Stimulated activated effector memory CD8-positive, alpha-beta T cell treated with anti-CD3 and anti-CD28 coated beads, Interleukin-12 subunit alpha, Interleukin-12 subunit beta, amount 100 ng/mL, for 72 hours (primary cell): ENCODE measurements at regions not wholly inside any gene's neighbourhood (a gene's known extent, or its start where the extent isn't known, plus 50 kb on each side); places are given as distances from the start of the nearest gene placed in this dataset.

Experiments used
- ATAC-seq: fragments of 150-1000 bp; cut with Tn5 transposase; 2 replicates; pipeline ENCODE4 v1.10.0; 2021
- DNase-seq, 2 donors: peaks; one replicate each; pipeline ENCODE4 v3.0.0; 2021 to 2022; ENCODE audit warnings: low spot score in 2 of 2
- H3K27ac Mint-ChIP-seq: one replicate; pipeline ENCODE4 v1.8.0; 2022; ENCODE audit warnings: mild to moderate bottlenecking, mixed read lengths
- H3K36me3 Mint-ChIP-seq: one replicate; pipeline ENCODE4 v1.8.0; 2022; ENCODE audit warnings: mild to moderate bottlenecking, mixed read lengths
- H3K4me1 Mint-ChIP-seq: one replicate; pipeline ENCODE4 v1.8.0; 2022; ENCODE audit warnings: mixed read lengths
- H3K4me3 Mint-ChIP-seq: one replicate; pipeline ENCODE4 v1.8.0; 2022; ENCODE audit warnings: mild to moderate bottlenecking, mixed read lengths
- H3K9me3 Mint-ChIP-seq: one replicate; pipeline ENCODE4 v1.8.0; 2022; ENCODE audit warnings: mixed read lengths

- Mint-ChIP-seq H3K9me3 (no peaks in the 10 kb centered on the region), H3K4me3 (no peak overlapping the region), H3K36me3 (no peaks in the 10 kb centered on the region), H3K4me1 (no peaks in the 10 kb centered on the region), H3K27ac (no peak overlapping the region)
- DNase-seq (no peak), ATAC-seq (peak; percentile 56)
Observed at GRCh38 chr6:156474507-156475120, 302.6 kb upstream of the ARID1B start.

GRCh38 chr6:156471000-156471399 lies 306.2 kb upstream of the ARID1B start:
- Mint-ChIP-seq H3K4me3 (no peak overlapping the region), H3K36me3 (no peaks in the 10 kb centered on the region), H3K4me1 (no peaks in the 10 kb centered on the region), H3K27ac (no peak overlapping the region), H3K9me3 (no peaks in the 10 kb centered on the region)
- DNase-seq = no peak
- ATAC-seq = no peak

- Mint-ChIP-seq H3K36me3 (no peaks in the 10 kb centered on the region), H3K27ac (no peak overlapping the region), H3K4me1 (peaks cover 5% of the 10 kb centered on the region), H3K4me3 (no peak overlapping the region), H3K9me3 (no peaks in the 10 kb centered on the region)
- ATAC-seq = no peak
- DNase-seq = no peak
Observed at GRCh38 chr6:156464100-156464878, 312.9 kb upstream of the ARID1B start.

- no peak for ATAC-seq
- no peak overlapping the region for H3K27ac Mint-ChIP-seq
- peaks cover 5% of the 10 kb centered on the region for H3K4me1 Mint-ChIP-seq
- H3K9me3 Mint-ChIP-seq = no peaks in the 10 kb centered on the region
- H3K4me3 Mint-ChIP-seq = no peak overlapping the region
- DNase-seq = no peak
- H3K36me3 Mint-ChIP-seq = no peaks in the 10 kb centered on the region
Observed at GRCh38 chr6:156461647-156462046, 315.5 kb upstream of the ARID1B start.

- Mint-ChIP-seq H3K9me3 (no peaks in the 10 kb centered on the region), H3K27ac (no peak overlapping the region), H3K4me3 (no peak overlapping the region), H3K4me1 (no peaks in the 10 kb centered on the region), H3K36me3 (no peaks in the 10 kb centered on the region)
- ATAC-seq (no peak), DNase-seq (no peak)
Observed at GRCh38 chr6:156457601-156458000, 319.6 kb upstream of the ARID1B start.

GRCh38 chr6:156455847-156456246 lies 321.3 kb upstream of the ARID1B start:
- Mint-ChIP-seq H3K36me3 (no peaks in the 10 kb centered on the region), H3K4me1 (no peaks in the 10 kb centered on the region), H3K9me3 (no peaks in the 10 kb centered on the region), H3K27ac (no peak overlapping the region), H3K4me3 (no peak overlapping the region)
- ATAC-seq (no peak), DNase-seq (no peak)

- DNase-seq = no peak
- no peak for ATAC-seq
- no peaks in the 10 kb centered on the region for H3K36me3 Mint-ChIP-seq
- no peak overlapping the region for H3K4me3 Mint-ChIP-seq
- no peaks in the 10 kb centered on the region for H3K9me3 Mint-ChIP-seq
- no peaks in the 10 kb centered on the region for H3K4me1 Mint-ChIP-seq
- H3K27ac Mint-ChIP-seq = no peak overlapping the region
Observed at GRCh38 chr6:156454867-156455266, 322.3 kb upstream of the ARID1B start.

GRCh38 chr6:156451726-156452125 lies 325.5 kb upstream of the ARID1B start:
- no peaks in the 10 kb centered on the region for H3K36me3 Mint-ChIP-seq
- H3K9me3 Mint-ChIP-seq = no peaks in the 10 kb centered on the region
- H3K4me3 Mint-ChIP-seq = no peak overlapping the region
- DNase-seq = no peak
- no peaks in the 10 kb centered on the region for H3K4me1 Mint-ChIP-seq
- H3K27ac Mint-ChIP-seq = no peak overlapping the region
- ATAC-seq = no peak

GRCh38 chr6:156451088-156451487 lies 326.1 kb upstream of the ARID1B start:
- Mint-ChIP-seq H3K27ac (no peak overlapping the region), H3K4me1 (no peaks in the 10 kb centered on the region)

GRCh38 chr6:156450421-156450820 lies 326.8 kb upstream of the ARID1B start:
- H3K27ac Mint-ChIP-seq = no peak overlapping the region
- H3K9me3 Mint-ChIP-seq = no peaks in the 10 kb centered on the region
- no peaks in the 10 kb centered on the region for H3K4me1 Mint-ChIP-seq
- ATAC-seq (no peak), DNase-seq (no peak)
- H3K4me3 Mint-ChIP-seq = no peak overlapping the region
- no peaks in the 10 kb centered on the region for H3K36me3 Mint-ChIP-seq

More at GRCh38 chr6:156451088-156451487, 326.1 kb upstream of the ARID1B start:
- Mint-ChIP-seq H3K9me3 (no peaks in the 10 kb centered on the region), H3K36me3 (no peaks in the 10 kb centered on the region), H3K4me3 (no peak overlapping the region)
- no peak for DNase-seq
- no peak for ATAC-seq

GRCh38 chr6:156449569-156449968 lies 327.6 kb upstream of the ARID1B start:
- no peaks in the 10 kb centered on the region for H3K36me3 Mint-ChIP-seq
- H3K4me1 Mint-ChIP-seq = no peaks in the 10 kb centered on the region
- no peak overlapping the region for H3K27ac Mint-ChIP-seq
- DNase-seq = no peak
- no peak for ATAC-seq
- H3K9me3 Mint-ChIP-seq = no peaks in the 10 kb centered on the region
- no peak overlapping the region for H3K4me3 Mint-ChIP-seq

- Mint-ChIP-seq H3K4me3 (no peak overlapping the region), H3K36me3 (no peaks in the 10 kb centered on the region), H3K9me3 (no peaks in the 10 kb centered on the region), H3K4me1 (no peaks in the 10 kb centered on the region), H3K27ac (no peak overlapping the region)
- no peak for ATAC-seq
- no peak for DNase-seq
Observed at GRCh38 chr6:156449128-156449527, 328.1 kb upstream of the ARID1B start.

GRCh38 chr6:156448579-156448978 lies 328.6 kb upstream of the ARID1B start:
- Mint-ChIP-seq H3K36me3 (no peaks in the 10 kb centered on the region), H3K4me1 (no peaks in the 10 kb centered on the region), H3K9me3 (no peaks in the 10 kb centered on the region), H3K27ac (no peak overlapping the region), H3K4me3 (no peak overlapping the region)
- no peak for ATAC-seq
- DNase-seq = no peak

GRCh38 chr6:156440688-156441087 lies 336.5 kb upstream of the ARID1B start:
- H3K27ac Mint-ChIP-seq = no peak overlapping the region
- H3K4me3 Mint-ChIP-seq = no peak overlapping the region
- no peaks in the 10 kb centered on the region for H3K36me3 Mint-ChIP-seq
- DNase-seq (no peak), ATAC-seq (no peak)
- peaks cover 8% of the 10 kb centered on the region for H3K4me1 Mint-ChIP-seq
- no peaks in the 10 kb centered on the region for H3K9me3 Mint-ChIP-seq

- no peak for ATAC-seq
- no peak overlapping the region for H3K4me3 Mint-ChIP-seq
Observed at GRCh38 chr6:156438350-156438923, 338.7 kb upstream of the ARID1B start.

More at GRCh38 chr6:156438350-156438923, 338.7 kb upstream of the ARID1B start:
- Mint-ChIP-seq H3K4me1 (peaks cover 8% of the 10 kb centered on the region), H3K36me3 (no peaks in the 10 kb centered on the region), H3K9me3 (no peaks in the 10 kb centered on the region), H3K27ac (no peak overlapping the region)
- DNase-seq = no peak
